Thoracic aorta (tissue), 2 donors: ENCODE measurements at regions not wholly inside any gene's neighbourhood (a gene's known extent, or its start where the extent isn't known, plus 50 kb on each side); places are given as distances from the start of the nearest gene placed in this dataset.

ENCODE experiments used
- ATAC-seq: fragments of 150-250 bp; one replicate; pipeline ENCODE4 v1.8.0; 2017; ENCODE audit warnings: low read depth; ENCODE audit not compliant: insufficient number of reproducible peaks, low FRiP score
- DNase-seq: peaks from one replicate; pipeline ENCODE4 v3.0.0-alpha.2; 2020; ENCODE audit warnings: low spot score
- H3K27ac ChIP-seq, 2 donors: fragments of 200-600 bp; sonication (generic); 1 replicate in 1 of 2; 2 replicates in 1 of 2; pipeline ENCODE4 v1.5.1; 2016; ENCODE audit warnings: mild to moderate bottlenecking in 2 of 2, moderate library complexity in 2 of 2
- H3K27me3 ChIP-seq: fragments of 200-600 bp; sonication (generic); replicated peaks from 2 replicates; pipeline ENCODE4 v1.6.0; 2016; ENCODE audit warnings: mild to moderate bottlenecking; ENCODE audit not compliant: insufficient read depth
- H3K36me3 ChIP-seq: fragments of 200-600 bp; sonication (generic); one replicate; pipeline ENCODE4 v1.5.1; 2016
- H3K4me1 ChIP-seq, 2 donors: fragments of 200-600 bp; sonication (generic); 1 replicate in 1 of 2; 2 replicates in 1 of 2; pipeline versions ENCODE4 v1.5.1 to v1.6.0; 2016; ENCODE audit warnings: low read depth in 2 of 2, mild to moderate bottlenecking in 1 of 2; ENCODE audit not compliant: control insufficient read depth in 1 of 2
- H3K4me3 ChIP-seq: fragments of 200-600 bp; sonication (generic); 2 replicates; pipeline ENCODE4 v1.5.1; 2016; ENCODE audit warnings: mild to moderate bottlenecking
- H3K9me3 ChIP-seq: fragments of 200-600 bp; sonication (generic); 2 replicates; pipeline ENCODE4 v1.5.1; 2016
- CTCF ChIP-seq: fragments of 200-600 bp; sonication (generic); IDR thresholded peaks from one replicate; pipeline ENCODE4 v1.5.1; 2019; ENCODE audit warnings: antibody characterized with exemption

GRCh38 chr16:88286301-88286923 lies 96.3 kb upstream of the ZNF469 start:
- H3K27ac ChIP-seq: no peak overlapping the region
- no peak for ATAC-seq
- no peaks in the 10 kb centered on the region for H3K27me3 ChIP-seq

GRCh38 chr16:88287219-88287618 lies 95.5 kb upstream of the ZNF469 start:
- H3K27ac ChIP-seq: no peak overlapping the region
- H3K9me3 ChIP-seq: no peaks in the 10 kb centered on the region
- H3K4me3 ChIP-seq: no peak overlapping the region
- H3K36me3 ChIP-seq: no peaks in the 10 kb centered on the region
- no peaks in the 10 kb centered on the region for H3K4me1 ChIP-seq
- ATAC-seq: no peak
- TF ChIP-seq CTCF: no peak
- no peaks in the 10 kb centered on the region for H3K27me3 ChIP-seq
- DNase-seq: no peak

More at GRCh38 chr16:88286301-88286923, 96.3 kb upstream of the ZNF469 start:
- no peak for DNase-seq
- no peaks in the 10 kb centered on the region for H3K9me3 ChIP-seq
- no peaks in the 10 kb centered on the region for H3K36me3 ChIP-seq
- TF ChIP-seq CTCF: no peak
- no peaks in the 10 kb centered on the region for H3K4me1 ChIP-seq
- no peak overlapping the region for H3K4me3 ChIP-seq

- Histone ChIP-seq H3K27ac (no peak overlapping the region), H3K4me3 (no peak overlapping the region), H3K9me3 (no peaks in the 10 kb centered on the region), H3K4me1 (no peaks in the 10 kb centered on the region), H3K36me3 (no peaks in the 10 kb centered on the region), H3K27me3 (no peaks in the 10 kb centered on the region)
- no peak for TF ChIP-seq CTCF
- ATAC-seq (no peak), DNase-seq (no peak)
These were observed 94.5 kb upstream of the ZNF469 start for GRCh38 chr16:88288303-88288702.

- no peak overlapping the region for H3K4me3 ChIP-seq
- no peaks in the 10 kb centered on the region for H3K4me1 ChIP-seq
- DNase-seq (no peak), ATAC-seq (no peak)
- no peak overlapping the region for H3K27ac ChIP-seq
- H3K27me3 ChIP-seq: no peaks in the 10 kb centered on the region
- H3K9me3 ChIP-seq: no peaks in the 10 kb centered on the region
- H3K36me3 ChIP-seq: no peaks in the 10 kb centered on the region
- no peak for TF ChIP-seq CTCF
These were observed 93.8 kb upstream of the ZNF469 start for GRCh38 chr16:88289001-88289400.

GRCh38 chr16:88289561-88289960 lies 93.2 kb upstream of the ZNF469 start:
- ATAC-seq: no peak
- Histone ChIP-seq H3K27me3 (no peaks in the 10 kb centered on the region), H3K9me3 (no peaks in the 10 kb centered on the region), H3K4me1 (no peaks in the 10 kb centered on the region), H3K4me3 (no peak overlapping the region), H3K27ac (no peak overlapping the region), H3K36me3 (no peaks in the 10 kb centered on the region)
- no peak for TF ChIP-seq CTCF
- DNase-seq: no peak
